DMS153 treated with DMSO at 0.1 percent for 48 hours (cell line): ENCODE measurements at regions not wholly inside any gene's neighbourhood (a gene's known extent, or its start where the extent isn't known, plus 50 kb on each side); places are given as distances from the start of the nearest gene placed in this dataset.

Experiments used
- DNase-seq: peaks from one replicate; lab custom pipeline; 2025; ENCODE audit not compliant: unreplicated experiment; lab: John Stamatoyannopoulos, UW

GRCh38 chr9:108093773-108094675 is 604.5 kb upstream of the KLF4 start:
- no peak for DNase-seq

GRCh38 chr9:108088916-108089315 is 599.3 kb upstream of the KLF4 start:
- DNase-seq: no peak

- peak; percentile 44 for DNase-seq
Observed at GRCh38 chr9:108087781-108088180, 598.2 kb upstream of the KLF4 start.

GRCh38 chr9:108086624-108087023 is 597.1 kb upstream of the KLF4 start:
- no peak for DNase-seq

DNA sequence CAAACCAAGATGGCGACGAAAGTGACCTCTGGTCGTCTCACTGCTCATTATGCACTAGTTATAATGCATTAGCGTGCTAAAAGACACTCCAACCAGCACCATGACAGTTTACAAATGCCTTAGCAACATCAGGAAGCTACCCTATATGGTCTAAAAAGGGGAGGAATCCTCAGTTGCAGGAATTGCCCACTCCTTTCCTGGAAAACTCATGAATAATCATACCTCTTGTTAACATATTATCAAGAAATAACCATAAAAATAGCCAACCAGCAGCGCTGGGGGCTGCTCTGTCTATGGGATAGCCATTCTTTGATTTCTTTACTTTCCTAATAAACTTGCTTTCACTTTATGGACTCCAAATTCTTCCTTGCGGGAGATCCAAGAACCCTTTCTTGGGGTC is 595.7 kb upstream of the KLF4 start:
- no peak for DNase-seq

- no peak for DNase-seq
Observed at GRCh38 chr9:108083796-108084352, 594.3 kb upstream of the KLF4 start.

- peak; percentile 74 for DNase-seq
Observed at GRCh38 chr9:108083160-108083750, 593.7 kb upstream of the KLF4 start.

DNA sequence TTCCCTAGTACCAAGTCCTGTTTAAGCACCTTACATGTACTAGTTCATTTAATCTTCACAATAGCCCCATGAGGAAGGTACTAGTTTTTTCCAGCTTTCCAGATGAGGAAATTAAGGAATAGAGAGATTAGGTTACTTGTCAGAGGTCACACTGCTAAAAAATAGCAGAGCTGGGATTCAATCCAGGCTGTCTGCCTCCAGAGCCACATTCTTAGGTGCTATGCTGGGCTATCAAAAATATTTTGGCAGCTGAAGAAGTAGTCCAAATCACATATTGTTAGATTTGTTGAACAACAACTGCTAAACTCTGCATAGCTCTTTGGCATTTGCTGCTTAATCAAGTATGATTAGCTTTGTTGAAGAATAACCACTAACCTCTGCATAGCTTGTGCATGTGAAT is 591.5 kb upstream of the KLF4 start:
- no peak for DNase-seq

- no peak for DNase-seq
Observed at GRCh38 chr9:108080285-108080684, 590.7 kb upstream of the KLF4 start.

DNA sequence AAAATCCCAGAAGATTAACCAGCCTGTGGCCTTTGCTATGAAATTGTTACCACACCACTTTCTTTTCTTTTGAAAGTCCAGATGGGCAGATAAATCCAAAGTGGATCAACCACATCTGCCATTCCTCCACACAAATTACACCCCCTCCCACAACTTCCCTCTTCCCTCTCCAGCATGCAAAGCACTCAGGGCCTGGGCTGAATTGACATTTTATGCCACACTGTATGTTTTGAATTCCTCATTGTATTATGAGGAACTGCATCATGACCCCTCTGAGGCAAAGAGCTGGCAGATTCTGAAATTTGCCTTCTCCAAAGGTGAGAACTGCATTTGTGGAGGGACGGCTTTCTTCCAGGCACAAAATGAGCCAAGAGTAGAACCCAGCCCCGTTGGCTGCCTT is 589.2 kb upstream of the KLF4 start:
- no peak for DNase-seq

DNA sequence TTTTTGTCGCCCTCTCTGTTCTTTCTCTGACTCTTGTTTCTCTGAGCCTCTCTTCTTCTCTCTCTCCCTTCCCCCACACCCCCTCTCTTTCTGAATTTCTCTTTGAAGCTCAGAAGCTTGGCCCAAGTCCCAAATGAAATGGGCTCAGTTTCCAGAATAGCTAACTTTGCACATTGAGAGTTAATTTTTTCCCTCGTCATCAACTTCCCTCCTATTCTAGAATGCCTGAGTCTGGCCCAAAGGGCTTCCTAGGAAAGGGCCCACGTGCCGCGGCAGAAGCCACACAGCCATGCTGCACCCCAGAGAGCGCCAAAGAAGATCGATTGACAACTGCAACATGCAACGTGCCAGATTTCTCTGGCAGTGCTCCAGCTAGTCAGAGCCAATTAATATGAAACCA is 588.8 kb upstream of the KLF4 start:
- DNase-seq: no peak

- DNase-seq: no peak
Observed at GRCh38 chr9:108077556-108077955, 588.0 kb upstream of the KLF4 start.

DNA sequence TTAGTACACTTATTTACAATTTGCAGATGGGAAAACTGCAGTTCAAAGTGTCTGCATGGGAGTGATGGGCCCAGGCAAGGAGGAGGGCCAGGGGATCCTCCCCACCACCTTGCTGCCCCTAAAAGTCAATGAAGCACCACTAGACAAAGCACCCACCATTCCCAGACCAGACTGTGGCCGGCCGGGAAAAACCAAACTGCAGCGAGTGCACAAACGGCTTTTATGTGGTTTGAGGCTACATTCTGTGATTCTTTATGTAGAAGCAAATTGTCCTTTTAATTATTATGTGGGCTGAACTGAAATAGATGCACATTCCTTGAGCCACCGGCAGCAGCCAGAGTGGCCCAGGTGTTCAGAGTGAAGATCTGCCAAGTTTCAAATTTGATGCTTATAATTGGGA is 585.3 kb upstream of the KLF4 start:
- peak; percentile 52 for DNase-seq

DNA sequence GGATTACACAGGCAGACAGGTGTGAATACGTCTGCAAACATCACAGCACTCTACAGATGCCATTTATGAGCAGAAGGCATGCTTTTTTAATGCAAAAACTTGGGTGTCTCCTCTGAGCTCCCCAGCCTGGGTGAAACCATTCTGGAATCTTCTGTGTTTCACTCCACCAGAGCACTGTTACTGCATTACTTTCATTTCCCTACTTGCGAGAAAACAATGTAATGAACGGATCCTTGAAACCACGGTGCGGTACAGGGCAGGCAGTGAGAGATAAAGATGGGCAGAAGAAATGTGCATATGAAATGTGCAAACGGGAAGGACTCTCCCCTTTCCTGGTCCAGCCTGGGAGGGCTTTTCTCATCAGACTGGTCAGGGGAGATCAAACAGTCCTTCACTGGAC is 584.3 kb upstream of the KLF4 start:
- DNase-seq: no peak

- DNase-seq: no peak
Observed at GRCh38 chr9:108072740-108073139, 583.2 kb upstream of the KLF4 start.

DNA sequence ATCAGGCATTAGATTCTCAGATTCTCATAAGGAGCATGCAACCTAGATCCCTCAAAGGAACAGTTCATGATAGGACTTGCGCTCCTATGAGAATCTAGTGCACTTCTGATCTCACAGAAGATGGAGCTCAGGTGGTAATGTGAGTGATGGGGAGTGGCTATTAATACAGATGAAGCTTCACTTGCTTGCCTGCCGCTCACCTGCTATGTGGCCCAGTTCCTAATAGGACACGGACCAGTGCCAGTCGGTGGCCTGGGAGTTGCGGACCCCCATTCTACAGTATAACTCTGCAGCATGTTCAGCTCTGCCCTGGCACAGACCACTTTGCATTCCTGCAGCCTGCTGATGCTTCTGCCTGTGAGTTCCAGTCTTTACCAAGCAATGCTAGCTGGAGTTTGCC is 581.3 kb upstream of the KLF4 start:
- DNase-seq: no peak

- DNase-seq: no peak
Observed at GRCh38 chr9:108069991-108070390, 580.4 kb upstream of the KLF4 start.

DNA sequence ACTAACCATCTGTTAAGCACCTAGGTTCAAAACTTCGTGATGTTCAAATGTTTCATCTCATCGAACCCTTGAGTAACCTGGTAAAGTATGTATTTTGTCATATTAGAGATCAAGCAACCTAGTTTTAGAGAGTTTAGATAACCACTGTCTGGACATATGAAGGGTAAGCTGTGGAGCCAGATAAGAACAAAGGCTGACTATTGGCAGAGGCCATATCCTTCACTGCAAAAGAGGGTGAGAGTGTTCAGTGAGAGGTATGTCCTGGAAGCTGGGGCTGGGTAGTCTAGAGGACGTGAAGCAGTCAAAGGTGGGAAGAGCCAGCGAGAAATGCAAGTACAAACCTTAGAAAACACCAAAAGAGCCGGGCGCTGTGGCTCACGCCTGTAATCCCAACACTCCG is 573.1 kb upstream of the KLF4 start:
- DNase-seq: no peak

DNA sequence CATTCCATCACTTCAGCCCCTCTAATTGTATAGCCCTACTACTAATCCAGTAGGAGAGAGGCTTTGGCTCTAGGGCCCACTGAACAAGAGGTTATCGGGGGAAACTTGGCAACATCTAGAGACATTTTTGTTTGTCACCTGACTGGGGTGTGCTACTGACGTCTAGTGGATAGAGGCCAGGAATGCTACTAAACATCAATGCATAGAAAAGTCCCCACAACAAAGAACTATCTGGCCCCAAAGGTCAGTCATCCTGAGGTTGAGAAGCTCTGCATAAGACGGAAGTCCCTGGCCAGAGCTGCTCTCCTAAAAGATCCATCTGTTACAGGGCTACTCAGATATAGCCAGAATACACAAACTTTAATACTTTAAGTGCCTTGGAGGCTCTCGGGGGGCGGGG is 570.6 kb upstream of the KLF4 start:
- DNase-seq: no peak

- no peak for DNase-seq
Observed at GRCh38 chr9:108058135-108058814, 568.7 kb upstream of the KLF4 start.

DNA sequence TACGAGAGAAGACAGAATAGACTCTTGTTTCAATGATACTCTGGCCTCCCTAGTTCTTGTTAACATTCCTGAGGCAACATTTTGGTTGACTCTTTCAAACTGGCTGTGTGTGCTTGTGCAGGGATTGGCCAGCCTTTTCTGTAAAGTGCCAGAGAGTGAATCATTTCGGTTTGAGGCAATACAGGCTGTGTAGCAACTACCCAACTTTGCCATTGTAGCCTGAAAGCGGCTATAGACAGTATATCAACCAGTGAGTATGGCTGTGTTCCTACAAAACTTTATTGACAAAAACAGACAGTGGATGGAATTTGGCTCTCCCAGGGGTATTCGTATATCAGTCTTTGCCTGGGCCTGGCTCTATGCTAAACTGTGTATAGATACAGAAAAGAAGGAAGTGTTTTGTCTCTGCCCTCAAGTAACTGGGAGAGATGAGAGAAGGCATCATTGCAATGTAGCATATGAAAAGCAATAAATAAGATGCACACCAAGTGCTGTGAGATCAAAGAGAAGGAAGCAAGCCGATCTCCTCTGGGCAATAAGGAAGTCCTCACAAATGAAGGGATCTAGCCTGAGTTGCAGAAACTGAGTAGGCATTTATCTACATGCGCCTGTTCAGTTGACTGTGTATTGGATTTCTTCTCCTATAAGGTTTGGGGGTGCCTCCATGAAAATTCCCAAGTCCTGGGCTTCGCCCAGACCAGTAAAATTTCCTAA is 568.0 kb upstream of the KLF4 start:
- DNase-seq: no peak
